ENCODE measurements at regions not wholly inside any gene's neighbourhood (a gene's known extent, or its start where the extent isn't known, plus 50 kb on each side); places are given as distances from the start of the nearest gene placed in this dataset.

- no peak for DNase-seq (ENCODE audit: extremely low read depth, insufficient read length)
- Histone ChIP-seq H3K27me3 (replicated peaks; ENCODE audit: control insufficient read depth, insufficient read depth, low read length) (no peaks in the 10 kb centered on the region), H3K4me3 (replicated peaks; ENCODE audit: low read depth, low read length) (no peak overlapping the region), H3K36me3 (ENCODE audit: control insufficient read depth, insufficient read depth, low read length) (no peaks in the 10 kb centered on the region)
- no peak for TF ChIP-seq CTCF (IDR thresholded peaks at IDR 0.05; ENCODE audit: insufficient read depth, low read length, poor library complexity, severe bottlenecking)
Observed at GRCh38 chr2:208586516-208586915, 179.9 kb downstream of the PTH2R start.

- TF ChIP-seq CTCF (IDR thresholded peaks at IDR 0.05; ENCODE audit: insufficient read depth, low read length, poor library complexity, severe bottlenecking), result no peak
- Histone ChIP-seq H3K36me3 (ENCODE audit: control insufficient read depth, insufficient read depth, low read length) (no peaks in the 10 kb centered on the region), H3K4me3 (replicated peaks; ENCODE audit: low read depth, low read length) (no peak overlapping the region), H3K27me3 (replicated peaks; ENCODE audit: control insufficient read depth, insufficient read depth, low read length) (no peaks in the 10 kb centered on the region)
- no peak for DNase-seq (ENCODE audit: extremely low read depth, insufficient read length)
Observed at GRCh38 chr2:208594642-208595385, 188.2 kb downstream of the PTH2R start.

- Histone ChIP-seq H3K36me3 (ENCODE audit: control insufficient read depth, insufficient read depth, low read length) (no peaks in the 10 kb centered on the region), H3K27me3 (replicated peaks; ENCODE audit: control insufficient read depth, insufficient read depth, low read length) (no peaks in the 10 kb centered on the region), H3K4me3 (replicated peaks; ENCODE audit: low read depth, low read length) (no peak overlapping the region)
- TF ChIP-seq CTCF (IDR thresholded peaks at IDR 0.05; ENCODE audit: insufficient read depth, low read length, poor library complexity, severe bottlenecking), result no peak
- DNase-seq (ENCODE audit: extremely low read depth, insufficient read length), result no peak
Observed at GRCh38 chr2:208595386-208596275, 189.0 kb downstream of the PTH2R start.

- Histone ChIP-seq H3K4me3 (replicated peaks; ENCODE audit: low read depth, low read length) (no peak overlapping the region), H3K36me3 (ENCODE audit: control insufficient read depth, insufficient read depth, low read length) (no peaks in the 10 kb centered on the region), H3K27me3 (replicated peaks; ENCODE audit: control insufficient read depth, insufficient read depth, low read length) (no peaks in the 10 kb centered on the region)
- TF ChIP-seq CTCF (IDR thresholded peaks at IDR 0.05; ENCODE audit: insufficient read depth, low read length, poor library complexity, severe bottlenecking), result no peak
- no peak for DNase-seq (ENCODE audit: extremely low read depth, insufficient read length)
Observed at GRCh38 chr2:208607694-208608093, 201.1 kb downstream of the PTH2R start.

- Histone ChIP-seq H3K4me3 (replicated peaks; ENCODE audit: low read depth, low read length) (no peak overlapping the region), H3K27me3 (replicated peaks; ENCODE audit: control insufficient read depth, insufficient read depth, low read length) (no peaks in the 10 kb centered on the region), H3K36me3 (ENCODE audit: control insufficient read depth, insufficient read depth, low read length) (no peaks in the 10 kb centered on the region)
- no peak for DNase-seq (ENCODE audit: extremely low read depth, insufficient read length)
- no peak for TF ChIP-seq CTCF (IDR thresholded peaks at IDR 0.05; ENCODE audit: insufficient read depth, low read length, poor library complexity, severe bottlenecking)
Observed at GRCh38 chr2:208608122-208608835, 201.7 kb downstream of the PTH2R start.
